ENCODE measurements at regions not wholly inside any gene's neighbourhood (a gene's known extent, or its start where the extent isn't known, plus 50 kb on each side); places are given as distances from the start of the nearest gene placed in this dataset.

DNA sequence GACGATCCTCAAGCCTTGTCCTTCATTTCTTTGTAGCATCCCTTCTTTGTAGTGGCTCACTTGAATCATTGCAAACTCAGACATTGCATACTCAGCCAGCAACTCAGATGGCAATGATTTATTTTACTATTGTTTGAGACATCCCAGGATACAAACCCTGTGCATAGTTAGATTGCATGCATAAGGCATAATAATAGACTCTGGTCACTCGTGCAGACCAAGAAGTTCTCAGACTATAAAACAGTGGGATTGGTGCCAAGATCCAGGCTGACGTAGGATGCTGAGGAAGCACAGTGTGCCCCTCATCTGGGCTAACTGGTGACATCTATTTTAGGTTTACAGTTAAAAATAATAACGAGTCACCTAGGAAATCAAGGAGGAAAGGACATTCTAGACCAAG is 142.3 kb downstream of the PMP22 start:
- BruUV-seq (replicated peaks): no TSS peak
- Histone ChIP-seq H3K9ac (ENCODE audit: low read length) (no peak overlapping the region), H3K79me2 (ENCODE audit: insufficient read depth, low read length) (no peaks in the 10 kb centered on the region), H3K4me2 (ENCODE audit: low read length) (no peak overlapping the region), H3K4me3 (replicated peaks in 1 of 2; ENCODE audit: low read depth in 1 of 2, low read length in 2 of 2) (no peak overlapping the region), H3K9me3 (ENCODE audit: control insufficient read depth in 1 of 2, insufficient read depth in 1 of 2, low read depth in 1 of 2, low read length in 2 of 2) (no peaks in the 10 kb centered on the region), H3K36me3 (ENCODE audit: control insufficient read depth in 1 of 2, insufficient read depth in 2 of 2, low read length in 2 of 2) (no peaks in the 10 kb centered on the region), H2AFZ (ENCODE audit: low read depth, low read length, poor library complexity, severe bottlenecking) (no peak overlapping the region), H3K27me3 (ENCODE audit: insufficient read depth, low read length) (peaks cover 43% of the 10 kb centered on the region), H3K4me1 (ENCODE audit: control insufficient read depth in 1 of 2, insufficient read depth in 2 of 2, low read length in 2 of 2) (no peaks in the 10 kb centered on the region), H3K9me2 (ENCODE audit: insufficient read depth) (no peaks in the 10 kb centered on the region), H4K20me1 (ENCODE audit: insufficient read depth) (no peaks in the 10 kb centered on the region), H3K27ac (ENCODE audit: low read depth, low read length) (no peak overlapping the region)
- RAD21 ChIA-PET (ENCODE audit: low non-redundant PET in 1 of 2, low total read pairs in 2 of 2, uncharacterized antibody in 2 of 2, unreplicated experiment in 2 of 2): no interaction called here
- DNase-seq (ENCODE audit: low read depth, low spot score) (no peak), ATAC-seq (no peak)
- no peak for TF ChIP-seq RAD21 (IDR thresholded peaks at IDR 0.05; ENCODE audit: low read depth)
- TF ChIP-seq, protein P1, sequence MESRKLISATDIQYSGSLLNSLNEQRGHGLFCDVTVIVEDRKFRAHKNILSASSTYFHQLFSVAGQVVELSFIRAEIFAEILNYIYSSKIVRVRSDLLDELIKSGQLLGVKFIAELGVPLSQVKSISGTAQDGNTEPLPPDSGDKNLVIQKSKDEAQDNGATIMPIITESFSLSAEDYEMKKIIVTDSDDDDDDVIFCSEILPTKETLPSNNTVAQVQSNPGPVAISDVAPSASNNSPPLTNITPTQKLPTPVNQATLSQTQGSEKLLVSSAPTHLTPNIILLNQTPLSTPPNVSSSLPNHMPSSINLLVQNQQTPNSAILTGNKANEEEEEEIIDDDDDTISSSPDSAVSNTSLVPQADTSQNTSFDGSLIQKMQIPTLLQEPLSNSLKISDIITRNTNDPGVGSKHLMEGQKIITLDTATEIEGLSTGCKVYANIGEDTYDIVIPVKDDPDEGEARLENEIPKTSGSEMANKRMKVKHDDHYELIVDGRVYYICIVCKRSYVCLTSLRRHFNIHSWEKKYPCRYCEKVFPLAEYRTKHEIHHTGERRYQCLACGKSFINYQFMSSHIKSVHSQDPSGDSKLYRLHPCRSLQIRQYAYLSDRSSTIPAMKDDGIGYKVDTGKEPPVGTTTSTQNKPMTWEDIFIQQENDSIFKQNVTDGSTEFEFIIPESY (IDR thresholded peaks at IDR 0.05; ENCODE audit: extremely low read depth, insufficient replicate concordance, low read length): no peak
- TF ChIP-seq EZH2phosphoT487 (IDR thresholded peaks at IDR 0.05; ENCODE audit: borderline replicate concordance): no peak
- no peak for TF ChIP-seq EZH2 (IDR thresholded peaks at IDR 0.05)
- TF ChIP-seq ELF1 (IDR thresholded peaks at IDR 0.05; ENCODE audit: borderline replicate concordance, low read depth): no peak
- no peak for TF ChIP-seq EGR1 (IDR thresholded peaks at IDR 0.05; ENCODE audit: low read depth)
- POLR2A ChIA-PET: no interaction called here
- CTCF ChIA-PET: no interaction called here
- intact Hi-C loops (cut with micrococcal nuclease): no loop called here

DNA sequence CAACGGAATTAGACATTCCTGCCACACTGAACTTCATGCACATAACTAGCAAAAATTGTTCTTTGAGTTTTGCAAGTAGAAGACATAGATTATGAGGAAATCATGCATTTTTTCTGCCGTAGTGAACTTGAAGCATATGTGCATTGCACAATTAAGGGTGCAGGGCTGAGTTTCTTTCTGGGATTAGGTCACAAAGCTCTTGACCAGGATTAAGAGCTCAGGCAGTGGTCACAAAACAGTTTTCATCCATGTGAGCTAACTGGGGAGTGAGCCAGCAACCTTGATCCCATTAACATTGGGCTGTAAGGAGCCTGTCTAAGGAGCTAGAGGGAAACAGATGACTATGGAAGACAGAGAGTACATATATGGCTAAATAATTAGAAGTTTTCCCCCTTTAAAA is 143.7 kb downstream of the PMP22 start:
- BruUV-seq (replicated peaks): no TSS peak
- ChIA-PET CTCF (no interaction called here), POLR2A (no interaction called here), RAD21 (ENCODE audit: low non-redundant PET in 1 of 2, low total read pairs in 2 of 2, uncharacterized antibody in 2 of 2, unreplicated experiment in 2 of 2) (no interaction called here)
- intact Hi-C loops (cut with micrococcal nuclease): no loop called here
- no peak overlapping the region for H3K9ac ChIP-seq (ENCODE audit: low read length)
- no peaks in the 10 kb centered on the region for H3K4me1 ChIP-seq (ENCODE audit: control insufficient read depth in 1 of 2, insufficient read depth in 2 of 2, low read length in 2 of 2)
- no peaks in the 10 kb centered on the region for H3K79me2 ChIP-seq (ENCODE audit: insufficient read depth, low read length)
- no peaks in the 10 kb centered on the region for H3K9me2 ChIP-seq (ENCODE audit: insufficient read depth)
- no peak for DNase-seq (ENCODE audit: low read depth, low spot score)
- no peak overlapping the region for H2AFZ ChIP-seq (ENCODE audit: low read depth, low read length, poor library complexity, severe bottlenecking)
- no peak for ATAC-seq
- peaks cover 48% of the 10 kb centered on the region for H3K27me3 ChIP-seq (ENCODE audit: insufficient read depth, low read length)
- H3K36me3 ChIP-seq (ENCODE audit: control insufficient read depth in 1 of 2, insufficient read depth in 2 of 2, low read length in 2 of 2): no peaks in the 10 kb centered on the region
- no peak overlapping the region for H3K27ac ChIP-seq (ENCODE audit: low read depth, low read length)
- H3K4me2 ChIP-seq (ENCODE audit: low read length): no peak overlapping the region
- no peaks in the 10 kb centered on the region; a peak in 1 of 4 replicates for H3K9me3 ChIP-seq (ENCODE audit: control insufficient read depth in 1 of 2, insufficient read depth in 1 of 2, low read depth in 1 of 2, low read length in 2 of 2)
- H4K20me1 ChIP-seq (ENCODE audit: insufficient read depth): no peaks in the 10 kb centered on the region
- no peak overlapping the region for H3K4me3 ChIP-seq (replicated peaks in 1 of 2; ENCODE audit: low read depth in 1 of 2, low read length in 2 of 2)
- TF ChIP-seq SRF (IDR thresholded peaks at IDR 0.05; ENCODE audit: low read depth) (no peak), ELF1 (IDR thresholded peaks at IDR 0.05; ENCODE audit: borderline replicate concordance, low read depth) (no peak), SIN3A (IDR thresholded peaks at IDR 0.05; ENCODE audit: low read depth) (no peak), POLR2A (IDR thresholded peaks at IDR 0.05; ENCODE audit: borderline replicate concordance, extremely low read depth, insufficient read depth, insufficient read length) (no peak), YY1 (IDR thresholded peaks at IDR 0.05; ENCODE audit: extremely low read depth, insufficient replicate concordance, low read depth, low read length) (no peak), CEBPB (IDR thresholded peaks at IDR 0.05; ENCODE audit: low read depth) (no peak), CBX3 (IDR thresholded peaks at IDR 0.05; ENCODE audit: low read depth) (no peak), ZFX (IDR thresholded peaks at IDR 0.05) (no peak)
- TF ChIP-seq, protein P2, sequence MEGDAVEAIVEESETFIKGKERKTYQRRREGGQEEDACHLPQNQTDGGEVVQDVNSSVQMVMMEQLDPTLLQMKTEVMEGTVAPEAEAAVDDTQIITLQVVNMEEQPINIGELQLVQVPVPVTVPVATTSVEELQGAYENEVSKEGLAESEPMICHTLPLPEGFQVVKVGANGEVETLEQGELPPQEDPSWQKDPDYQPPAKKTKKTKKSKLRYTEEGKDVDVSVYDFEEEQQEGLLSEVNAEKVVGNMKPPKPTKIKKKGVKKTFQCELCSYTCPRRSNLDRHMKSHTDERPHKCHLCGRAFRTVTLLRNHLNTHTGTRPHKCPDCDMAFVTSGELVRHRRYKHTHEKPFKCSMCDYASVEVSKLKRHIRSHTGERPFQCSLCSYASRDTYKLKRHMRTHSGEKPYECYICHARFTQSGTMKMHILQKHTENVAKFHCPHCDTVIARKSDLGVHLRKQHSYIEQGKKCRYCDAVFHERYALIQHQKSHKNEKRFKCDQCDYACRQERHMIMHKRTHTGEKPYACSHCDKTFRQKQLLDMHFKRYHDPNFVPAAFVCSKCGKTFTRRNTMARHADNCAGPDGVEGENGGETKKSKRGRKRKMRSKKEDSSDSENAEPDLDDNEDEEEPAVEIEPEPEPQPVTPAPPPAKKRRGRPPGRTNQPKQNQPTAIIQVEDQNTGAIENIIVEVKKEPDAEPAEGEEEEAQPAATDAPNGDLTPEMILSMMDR (IDR thresholded peaks at IDR 0.05 in 2 of 3, conservative IDR thresholded peaks at IDR 0.05 in 1 of 3; ENCODE audit: borderline replicate concordance in 1 of 3, insufficient read depth in 1 of 3, low read depth in 2 of 3, low read length in 2 of 3): no peak
- TF ChIP-seq, protein P3, sequence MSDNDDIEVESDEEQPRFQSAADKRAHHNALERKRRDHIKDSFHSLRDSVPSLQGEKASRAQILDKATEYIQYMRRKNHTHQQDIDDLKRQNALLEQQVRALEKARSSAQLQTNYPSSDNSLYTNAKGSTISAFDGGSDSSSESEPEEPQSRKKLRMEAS (IDR thresholded peaks at IDR 0.05): no peak
